ENCODE measurements at regions not wholly inside any gene's neighbourhood (a gene's known extent, or its start where the extent isn't known, plus 50 kb on each side); places are given as distances from the start of the nearest gene placed in this dataset.

DNA sequence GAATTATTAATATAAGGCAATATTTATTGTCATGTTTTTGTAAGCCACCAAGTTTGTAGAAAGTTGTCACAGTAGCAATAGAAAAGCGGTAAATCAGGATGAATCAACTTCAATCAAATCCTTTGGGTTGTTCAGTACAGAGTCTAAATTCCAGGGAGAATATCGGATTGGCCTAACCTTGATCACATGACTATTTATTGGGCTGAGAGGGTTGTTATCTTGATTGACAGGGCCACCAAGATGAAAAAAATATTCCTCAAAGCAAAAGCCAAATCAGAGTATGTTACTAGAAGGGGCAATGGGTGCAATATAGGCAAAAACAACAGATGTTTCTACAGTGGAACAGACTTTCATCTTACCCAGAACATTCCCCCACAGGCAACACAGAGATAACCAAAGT lies 270.0 kb downstream of the METTL4 start:
- TF ChIP-seq GATA2 (IDR thresholded peaks at IDR 0.05; ENCODE audit: low read depth, low read length) = no peak
- no peak for TF ChIP-seq GATA3 (IDR thresholded peaks at IDR 0.05; ENCODE audit: low read depth, low read length)
